CD4-positive, alpha-beta T cell treated with Interferon alpha-2 for 1 hour (primary cell): ENCODE measurements at regions not wholly inside any gene's neighbourhood (a gene's known extent, or its start where the extent isn't known, plus 50 kb on each side); places are given as distances from the start of the nearest gene placed in this dataset.

Experiments
- DNase-seq, 2 donors: peaks; one replicate each; pipeline ENCODE4 v3.0.0-alpha.2; 2020 to 2022

- no peak for DNase-seq
Measured at GRCh38 chr2:107585851-107586250, 240.8 kb upstream of the RGPD4 start.

DNA sequence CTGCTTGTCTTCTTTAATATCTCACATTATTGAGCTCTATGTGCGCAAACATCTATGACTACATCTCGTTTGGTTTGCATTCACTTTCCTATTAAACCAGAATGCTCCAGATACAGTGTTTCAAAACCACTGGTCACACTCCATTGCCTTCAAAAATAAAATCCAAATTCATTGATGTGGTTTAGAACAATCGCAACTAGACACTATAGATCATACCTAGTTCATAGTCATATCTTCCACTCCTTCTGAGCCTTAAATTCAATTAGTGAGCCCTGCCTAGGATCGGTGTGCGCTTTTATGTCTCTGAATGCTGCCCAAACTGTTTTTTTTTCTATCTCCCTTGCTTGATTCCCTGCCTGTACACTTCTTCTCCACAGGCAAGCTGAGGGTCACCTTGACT lies 238.5 kb upstream of the RGPD4 start:
- no peak for DNase-seq

GRCh38 chr2:107589079-107589491 lies 237.6 kb upstream of the RGPD4 start:
- no peak for DNase-seq

DNA sequence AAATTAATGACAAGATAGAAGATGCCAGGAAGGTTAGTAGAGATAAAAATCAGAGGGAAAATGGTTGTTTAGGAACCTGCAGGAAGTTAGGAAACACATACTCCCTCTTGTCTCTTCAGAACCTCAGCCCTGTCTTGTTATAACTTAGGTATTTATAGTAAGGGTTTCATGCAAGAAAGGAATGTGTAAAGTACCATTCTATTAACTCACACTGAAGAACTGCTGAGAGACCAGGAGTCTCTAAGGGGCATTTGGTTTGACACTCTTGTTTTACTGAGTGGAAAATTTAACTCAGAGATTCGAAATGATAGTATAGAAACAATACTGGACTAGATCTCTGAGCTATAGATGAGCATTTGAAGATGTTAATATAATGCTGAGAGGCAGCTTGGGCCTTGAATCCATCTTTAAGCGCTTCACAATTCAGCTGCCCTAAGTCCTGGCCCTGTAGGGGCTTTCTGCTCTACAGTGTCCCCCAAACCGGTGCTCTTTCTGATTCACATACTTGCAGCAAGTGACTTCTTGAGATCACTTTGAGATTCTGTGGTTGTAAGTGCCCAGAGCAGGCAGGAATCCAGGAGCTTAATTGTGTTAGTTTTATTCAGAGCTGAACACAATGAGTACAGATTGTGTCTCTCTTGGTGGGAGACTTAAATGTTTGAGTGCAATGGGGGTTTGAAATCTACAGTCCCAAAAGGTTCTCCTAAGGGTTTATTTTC lies 235.0 kb upstream of the RGPD4 start:
- DNase-seq = no peak

DNA sequence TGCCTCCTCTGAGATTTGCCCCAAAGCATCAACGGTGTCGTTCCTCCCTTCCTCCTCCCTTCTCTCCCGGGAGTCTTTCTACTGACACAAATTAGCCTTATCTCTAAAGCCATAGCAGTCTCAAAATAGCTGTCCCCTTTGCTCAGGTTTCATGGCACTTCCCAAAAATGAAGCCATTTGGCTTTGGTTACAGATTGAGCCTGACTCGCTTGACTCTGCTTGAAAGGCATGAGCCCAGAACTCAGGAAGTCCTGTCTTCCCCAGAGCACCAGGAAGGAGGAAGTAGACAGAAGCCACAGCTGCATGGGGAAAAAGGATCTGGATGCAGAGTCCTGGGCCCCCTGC lies 234.4 kb upstream of the RGPD4 start:
- DNase-seq = no peak

DNA sequence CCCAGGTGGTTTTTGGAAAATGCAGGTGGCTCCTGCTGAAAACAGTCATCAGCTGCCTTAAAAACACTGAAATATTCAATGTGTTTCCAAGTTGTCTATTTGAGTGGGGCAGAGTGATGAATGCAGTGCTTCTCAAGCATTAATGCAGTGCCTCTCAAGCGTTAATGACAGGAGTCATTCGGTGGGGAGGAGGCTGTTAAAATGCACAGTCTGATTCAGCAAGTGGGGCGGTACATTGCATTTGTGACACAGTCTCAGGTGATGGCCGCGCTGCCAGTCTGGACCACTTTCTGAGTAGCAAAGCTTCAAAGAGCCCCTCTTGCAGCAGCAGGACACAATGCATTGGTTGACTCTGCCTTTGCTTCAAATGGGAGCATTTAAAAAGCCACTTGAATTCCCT lies 231.4 kb upstream of the RGPD4 start:
- DNase-seq = no peak

DNA sequence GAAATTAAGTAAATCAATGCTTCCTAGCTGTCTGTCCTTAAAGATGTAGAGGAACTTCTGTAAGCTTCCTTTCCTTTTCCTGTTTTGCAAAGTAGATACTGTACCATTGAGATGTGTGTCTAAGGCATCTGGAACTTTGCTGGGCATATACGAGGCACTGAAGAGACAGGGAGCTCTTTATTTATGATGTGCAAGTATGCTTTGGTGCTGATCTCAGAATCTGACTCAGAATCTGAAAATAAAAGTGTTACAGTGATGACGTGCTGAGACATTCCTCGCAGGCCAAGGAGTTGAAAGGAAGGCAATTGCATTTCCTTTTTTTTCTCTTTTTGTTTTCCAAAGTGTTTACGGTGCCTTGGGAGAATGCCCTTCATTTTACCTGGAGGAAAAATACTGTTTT lies 230.9 kb upstream of the RGPD4 start:
- DNase-seq = no peak

DNA sequence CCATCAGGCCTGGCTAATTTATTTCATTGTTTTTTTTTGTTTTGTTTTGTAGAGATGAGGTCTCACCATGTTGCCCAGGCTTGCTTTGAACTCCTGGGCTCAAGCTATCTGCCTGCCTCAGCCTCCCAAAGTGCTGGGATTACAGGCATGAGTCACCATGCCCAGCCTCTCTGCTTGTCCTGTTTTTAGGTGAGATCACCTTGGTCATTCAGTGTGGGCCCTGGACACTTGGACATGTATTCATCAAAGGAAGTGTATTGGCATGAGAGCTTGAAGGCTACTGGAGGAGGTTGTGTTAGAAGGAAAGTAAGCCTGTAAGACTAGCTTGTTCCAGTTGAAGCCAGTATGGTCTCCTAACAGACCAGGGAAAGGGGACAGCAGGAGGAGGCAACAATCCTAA lies 229.2 kb upstream of the RGPD4 start:
- no peak for DNase-seq

DNA sequence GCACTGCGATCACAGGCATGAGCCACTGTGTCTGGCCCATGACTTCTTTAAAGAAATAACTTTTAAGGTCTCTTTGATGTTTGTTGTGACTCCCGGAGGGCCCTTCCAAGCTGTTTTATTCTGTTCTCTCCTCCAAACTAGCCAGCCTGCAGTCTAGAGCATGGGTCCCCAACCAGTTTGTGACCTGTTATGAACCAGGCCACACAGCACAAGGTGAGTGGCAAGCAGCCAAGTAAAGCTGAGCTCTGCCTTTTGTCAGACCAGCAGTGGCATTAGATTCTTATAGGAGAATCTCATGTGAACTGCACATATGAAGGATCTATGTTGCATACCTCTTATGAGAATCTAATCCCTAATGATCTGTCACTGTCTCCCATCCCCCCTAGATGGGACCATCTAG lies 223.9 kb upstream of the RGPD4 start:
- DNase-seq = no peak

- no peak for DNase-seq
Measured at GRCh38 chr2:107607054-107607453, 219.6 kb upstream of the RGPD4 start.

GRCh38 chr2:107607473-107607872 lies 219.2 kb upstream of the RGPD4 start:
- no peak for DNase-seq

DNA sequence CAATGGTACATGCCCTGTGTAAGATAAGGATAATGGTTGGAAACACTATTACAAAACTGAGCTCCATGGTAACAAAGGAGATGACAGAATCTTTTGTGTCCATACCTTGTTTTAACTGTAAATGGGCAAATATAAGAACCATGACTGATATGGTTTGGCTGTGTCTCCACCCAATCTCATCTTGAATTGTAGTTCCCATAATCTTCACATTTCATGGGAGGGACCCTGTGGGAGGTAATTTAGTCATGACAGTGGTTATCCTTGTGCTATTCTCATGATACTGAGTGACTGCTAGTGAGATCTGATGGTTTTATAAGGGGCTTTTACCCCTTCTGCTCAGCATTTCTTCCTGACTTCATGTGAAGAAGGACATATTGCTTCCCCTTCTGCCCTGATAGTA lies 211.7 kb upstream of the RGPD4 start:
- no peak for DNase-seq

DNA sequence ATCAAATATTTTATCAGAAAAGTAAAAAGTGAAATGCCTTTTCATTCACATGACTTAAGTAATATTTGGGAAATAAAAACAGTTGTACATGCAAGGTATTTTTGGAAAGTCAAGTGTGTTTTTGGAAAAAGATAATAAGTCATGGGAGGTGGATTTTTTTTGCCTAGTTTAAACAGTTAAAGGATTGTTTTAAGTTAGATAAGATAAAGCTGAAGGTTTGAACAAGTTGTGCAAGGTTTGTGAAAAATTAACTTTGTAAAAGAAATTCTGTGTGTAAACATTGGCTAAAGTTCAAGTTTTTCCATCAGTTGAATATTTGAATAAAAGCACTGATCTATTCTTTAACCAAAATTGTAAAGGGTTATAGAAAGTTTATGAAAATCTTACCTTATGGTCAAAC lies 207.9 kb upstream of the RGPD4 start:
- no peak for DNase-seq

- no peak for DNase-seq
Measured at GRCh38 chr2:107621186-107622165, 205.2 kb upstream of the RGPD4 start.

GRCh38 chr2:107622741-107623310 lies 203.9 kb upstream of the RGPD4 start:
- DNase-seq = no peak

- no peak for DNase-seq
Measured at GRCh38 chr2:107625982-107626381, 200.7 kb upstream of the RGPD4 start.

DNA sequence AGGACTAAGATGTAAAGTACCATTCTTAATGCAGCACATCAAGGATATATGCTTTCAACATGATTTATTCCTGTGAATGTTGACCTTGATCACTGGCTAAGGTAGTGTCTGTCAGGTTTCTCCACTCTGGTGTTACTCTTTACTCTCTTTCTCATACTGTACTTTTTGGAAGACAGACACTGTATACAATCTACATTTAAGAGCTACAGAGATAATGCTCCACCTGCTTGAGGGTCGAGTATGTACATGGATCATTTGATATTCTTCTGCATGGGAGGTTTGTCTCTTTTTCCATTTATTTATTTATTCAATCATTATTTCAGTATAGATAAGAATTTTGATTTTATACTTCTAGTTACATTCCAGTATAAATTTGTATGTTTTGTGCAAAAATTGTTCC lies 199.5 kb upstream of the RGPD4 start:
- DNase-seq = no peak

GRCh38 chr2:107627926-107628325 lies 198.8 kb upstream of the RGPD4 start:
- no peak for DNase-seq

DNA sequence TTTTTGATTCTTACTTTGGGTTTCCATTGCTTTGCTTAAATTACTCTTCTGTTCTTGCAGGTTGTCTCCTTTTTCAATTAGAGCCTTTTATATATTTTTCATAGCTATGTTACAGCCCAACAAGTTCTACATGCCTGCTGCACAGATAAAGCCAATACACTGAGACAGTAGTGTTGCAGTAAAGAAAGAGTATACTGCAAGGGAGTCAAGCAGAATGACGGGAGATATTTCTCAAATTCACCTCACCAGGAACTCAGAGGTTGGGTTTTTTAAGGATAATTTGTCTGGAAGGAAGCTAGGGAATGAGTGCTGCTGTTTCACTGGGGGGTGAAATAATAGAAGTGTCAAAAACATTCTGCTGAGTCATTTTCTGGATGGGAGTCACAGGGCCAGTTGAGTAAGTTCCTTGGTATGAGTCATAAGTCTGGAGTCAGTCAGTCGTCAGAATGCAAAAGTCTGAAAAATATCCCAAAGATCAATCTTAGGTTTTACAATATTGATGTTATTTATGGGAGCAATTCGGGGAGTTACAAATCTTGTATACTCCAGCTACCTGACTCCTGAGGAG lies 193.0 kb upstream of the RGPD4 start:
- no peak for DNase-seq

- DNase-seq = no peak
Measured at GRCh38 chr2:107634172-107634571, 192.5 kb upstream of the RGPD4 start.

GRCh38 chr2:107635883-107636282 lies 190.8 kb upstream of the RGPD4 start:
- no peak for DNase-seq

DNA sequence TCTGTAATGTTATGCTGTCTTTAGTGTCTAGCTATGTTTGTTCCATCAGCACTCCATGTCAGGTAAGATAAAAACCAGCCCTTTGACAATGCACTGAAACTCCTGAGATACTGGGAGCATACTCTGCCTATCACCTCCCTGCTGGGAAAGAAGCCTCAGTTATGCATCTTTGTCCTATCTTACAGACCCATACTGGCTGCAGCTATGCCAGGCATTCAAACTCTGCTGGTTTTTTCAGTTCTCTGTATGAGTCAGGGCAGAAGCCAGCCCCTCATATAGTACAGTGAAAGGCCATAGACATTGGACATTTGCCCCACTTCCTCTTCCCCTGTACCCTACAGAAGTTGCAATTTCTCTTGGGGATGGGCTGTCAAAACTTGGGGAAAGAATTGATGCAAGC lies 181.1 kb upstream of the RGPD4 start:
- no peak for DNase-seq

DNA sequence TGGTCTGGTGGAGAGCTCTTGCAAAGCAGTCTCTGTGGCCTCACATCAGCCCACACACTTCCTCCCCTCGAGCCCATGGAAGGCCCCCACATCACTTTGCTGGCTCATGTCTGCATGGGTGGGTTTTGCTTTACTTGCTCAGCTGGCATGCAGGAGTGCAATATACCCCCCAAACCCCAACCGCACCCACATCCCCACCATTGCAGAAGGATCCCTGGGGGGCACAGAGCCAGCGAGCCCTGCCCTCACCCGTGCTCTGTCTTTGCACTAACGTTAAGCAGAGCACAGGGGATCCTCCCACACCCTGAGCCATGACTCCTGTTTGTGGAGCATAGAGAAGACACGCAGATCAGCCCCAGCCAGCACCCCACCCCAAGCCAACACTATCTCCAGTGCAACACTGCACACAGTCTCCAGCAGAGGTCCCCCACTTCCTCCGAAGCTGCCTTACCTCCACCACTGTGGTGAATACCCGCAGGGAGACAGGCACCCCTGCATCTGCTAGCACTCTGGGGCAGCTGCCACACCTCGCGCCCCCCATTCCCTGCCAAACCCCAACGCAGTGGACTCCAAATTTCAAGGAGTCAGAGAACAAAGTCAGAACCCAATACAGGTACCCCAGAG lies 177.8 kb upstream of the RGPD4 start:
- DNase-seq = no peak
